MM.1S (cell line): ENCODE measurements at regions not wholly inside any gene's neighbourhood (a gene's known extent, or its start where the extent isn't known, plus 50 kb on each side); places are given as distances from the start of the nearest gene placed in this dataset.

ENCODE experiments used
- CTCF ChIP-seq: fragments of 300-600 bp; sonication (generic); IDR thresholded peaks from 2 replicates; pipeline ENCODE4 v1.5.1; 2016; ENCODE audit warnings: antibody characterized with exemption, low read length, mixed read lengths
- EZH2 ChIP-seq: fragments of 300-600 bp; sonication (generic); optimal IDR thresholded peaks from 2 replicates; pipeline ENCODE3; 2017; ENCODE audit warnings: low read depth, mild to moderate bottlenecking, antibody characterized with exemption, low read length, mixed read lengths

DNA sequence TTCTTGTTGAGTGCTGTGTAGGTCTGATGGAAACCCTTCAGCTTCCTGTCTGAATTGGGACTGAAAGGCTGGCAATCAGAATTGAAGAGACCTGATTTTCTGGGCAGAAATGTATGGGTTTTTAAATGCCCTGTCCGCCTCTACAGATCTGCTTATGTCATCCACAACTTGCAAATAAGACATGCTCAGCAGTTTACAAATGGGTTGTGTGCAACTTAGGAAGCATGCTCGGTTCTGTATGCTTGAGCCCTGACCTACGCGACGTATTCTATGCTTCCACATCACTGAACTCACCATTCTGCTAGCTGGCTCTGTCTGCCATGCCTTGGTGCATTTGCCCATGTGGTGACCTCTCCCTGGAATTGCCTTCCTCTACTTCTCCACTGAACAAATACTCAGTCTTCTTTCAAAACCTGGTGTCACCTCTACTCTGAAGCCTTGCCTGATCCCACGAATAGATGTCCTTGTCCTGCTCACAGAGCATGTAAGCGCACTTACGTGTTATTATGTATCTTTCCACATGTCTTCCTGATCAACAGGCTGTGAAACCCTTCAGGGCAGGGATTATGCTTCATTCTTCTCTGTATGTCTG, 194.2 kb downstream of the ERCC6L2 start:
- TF ChIP-seq CTCF (no peak), EZH2 (no peak)
